Suprapubic skin (tissue), 4 donors: ENCODE measurements at regions not wholly inside any gene's neighbourhood (a gene's known extent, or its start where the extent isn't known, plus 50 kb on each side); places are given as distances from the start of the nearest gene placed in this dataset.

Experiments
- DNase-seq, 2 donors: peaks; one replicate each; pipeline ENCODE4 v3.0.0-alpha.2; 2019; ENCODE audit warnings: low spot score in 2 of 2
- H3K27ac ChIP-seq: fragments of 200-600 bp; sonication (generic); one replicate; pipeline ENCODE4 v1.5.1; 2019
- H3K27me3 ChIP-seq: fragments of 200-600 bp; sonication (generic); one replicate; pipeline ENCODE4 v1.5.1; 2019
- H3K36me3 ChIP-seq: fragments of 200-600 bp; sonication (generic); one replicate; pipeline ENCODE4 v1.5.1; 2019
- H3K4me1 ChIP-seq: fragments of 200-600 bp; sonication (generic); one replicate; pipeline ENCODE4 v1.5.1; 2019
- H3K4me3 ChIP-seq: fragments of 200-600 bp; sonication (generic); one replicate; pipeline ENCODE4 v1.5.1; 2019; ENCODE audit warnings: mild to moderate bottlenecking
- H3K9me3 ChIP-seq: fragments of 200-600 bp; sonication (generic); one replicate; pipeline ENCODE4 v1.5.1; 2019
- CTCF ChIP-seq, 2 donors: fragments of 200-600 bp in 1 of 2; fragments of 450-650 bp in 1 of 2; sonication (generic) in 1 of 2; IDR thresholded peaks; one replicate each; pipeline ENCODE4 v1.5.1; 2016 to 2019; ENCODE audit warnings: antibody characterized with exemption in 2 of 2, mild to moderate bottlenecking in 1 of 2, moderate library complexity in 1 of 2
- EP300 ChIP-seq: sonication (generic); formaldehyde crosslinking; IDR thresholded peaks from one replicate; pipeline ENCODE4 v1.6.1; 2017; ENCODE audit warnings: antibody characterized with exemption
- POLR2A ChIP-seq, 2 donors: fragments of 450-650 bp; IDR thresholded peaks; one replicate each; pipeline ENCODE4 v1.6.1; 2017; ENCODE audit warnings: antibody characterized with exemption in 2 of 2, mild to moderate bottlenecking in 2 of 2, moderate library complexity in 2 of 2
- POLR2AphosphoS5 ChIP-seq, 3 donors: sonication (generic); formaldehyde crosslinking; IDR thresholded peaks; one replicate each; pipeline ENCODE4 v1.6.1; 2017; ENCODE audit warnings: antibody characterized with exemption in 3 of 3
- WGBS: methylation state at CpG from one replicate; pipeline ENCODE4 v1.1.5; 2018; 5-methylcytosine and 5-hydroxymethylcytosine counted together

- Histone ChIP-seq H3K27me3 (no peaks in the 10 kb centered on the region), H3K4me3 (no peak overlapping the region), H3K4me1 (no peaks in the 10 kb centered on the region), H3K36me3 (no peaks in the 10 kb centered on the region), H3K27ac (no peak overlapping the region), H3K9me3 (no peaks in the 10 kb centered on the region)
- no peak for DNase-seq
- 79% methylated on average over 3 of the region's 3 CpGs for WGBS
- TF ChIP-seq EP300 = no peak
- no peak for TF ChIP-seq POLR2A (IDR thresholded peaks at IDR 0.05)
- TF ChIP-seq POLR2AphosphoS5 (IDR thresholded peaks at IDR 0.05) = no peak
- TF ChIP-seq CTCF (IDR thresholded peaks at IDR 0.05) = no peak
Observed at GRCh38 chr3:14262867-14263266, 84.2 kb downstream of the LSM3 start.

DNA sequence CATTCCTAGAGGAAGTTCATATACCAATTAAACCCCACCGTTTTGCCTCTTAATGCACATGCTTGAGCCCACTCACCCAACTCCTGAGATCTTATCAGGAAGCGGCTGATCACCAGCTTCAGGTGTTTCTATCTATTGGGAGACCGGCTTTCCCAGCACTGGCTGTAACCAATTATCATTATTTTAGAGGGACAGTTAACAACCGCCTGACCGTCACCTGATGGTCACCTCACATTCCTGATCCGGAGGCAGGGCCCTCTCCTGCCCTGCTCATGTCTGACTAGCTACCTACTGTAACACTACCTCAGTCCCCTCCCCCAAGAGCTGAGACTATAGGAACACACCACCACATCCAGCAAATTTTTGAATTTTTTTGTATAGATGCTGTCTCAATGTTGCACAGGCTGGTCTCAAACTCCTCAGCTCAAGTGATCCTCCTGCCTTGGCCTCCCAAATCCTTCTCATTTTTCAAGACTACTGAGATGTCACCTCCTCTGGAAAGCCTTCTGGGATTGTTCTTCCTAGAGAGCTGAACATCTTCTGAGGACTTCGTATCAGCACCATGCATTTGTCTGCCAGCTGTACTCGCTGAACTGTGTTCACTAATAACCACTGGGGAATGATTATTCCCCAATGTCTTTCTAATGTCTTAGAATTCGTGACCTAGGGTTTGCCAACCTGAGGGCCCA, 84.8 kb downstream of the LSM3 start:
- no peak overlapping the region for H3K27ac ChIP-seq
- no peaks in the 10 kb centered on the region for H3K27me3 ChIP-seq
- WGBS = 94% methylated on average over 9 of the region's 9 CpGs
- H3K36me3 ChIP-seq = no peaks in the 10 kb centered on the region
- H3K4me3 ChIP-seq = no peak overlapping the region
- no peak for TF ChIP-seq CTCF (IDR thresholded peaks at IDR 0.05)
- no peak for TF ChIP-seq EP300
- TF ChIP-seq POLR2AphosphoS5 (IDR thresholded peaks at IDR 0.05) = no peak
- H3K9me3 ChIP-seq = no peaks in the 10 kb centered on the region
- no peaks in the 10 kb centered on the region for H3K4me1 ChIP-seq
- DNase-seq = no peak

GRCh38 chr3:14265246-14265962, 86.8 kb downstream of the LSM3 start:
- H3K27me3 ChIP-seq = no peaks in the 10 kb centered on the region
- TF ChIP-seq POLR2AphosphoS5 (IDR thresholded peaks at IDR 0.05) = no peak
- TF ChIP-seq POLR2A (IDR thresholded peaks at IDR 0.05) = no peak
- TF ChIP-seq CTCF (IDR thresholded peaks at IDR 0.05) = no peak
- no peak for TF ChIP-seq EP300
- no peak overlapping the region for H3K4me3 ChIP-seq
- no peak for DNase-seq
- H3K4me1 ChIP-seq = no peaks in the 10 kb centered on the region
- no peak overlapping the region for H3K27ac ChIP-seq
- H3K36me3 ChIP-seq = no peaks in the 10 kb centered on the region
- H3K9me3 ChIP-seq = no peaks in the 10 kb centered on the region
- 56% methylated on average over 11 of the region's 11 CpGs for WGBS

DNA sequence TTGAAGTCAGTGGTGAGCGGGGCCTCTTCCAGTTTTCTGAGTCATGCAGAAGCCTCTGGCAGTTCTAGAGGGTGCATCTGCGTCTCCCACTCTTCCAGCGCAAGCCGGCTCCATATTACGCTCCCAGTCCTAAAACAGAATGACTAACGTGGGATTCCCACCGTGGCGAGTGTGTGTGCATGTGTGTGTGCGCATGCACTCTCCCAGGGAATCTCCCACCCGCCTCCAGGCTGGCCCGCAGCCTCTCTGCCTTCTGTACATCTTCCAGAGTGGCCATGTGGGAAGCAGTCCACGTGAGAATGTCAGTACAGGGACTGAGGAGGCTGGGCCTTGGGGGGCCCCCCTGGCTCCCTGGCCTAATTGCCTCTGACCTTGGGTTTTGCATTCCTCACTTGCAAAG, 87.7 kb downstream of the LSM3 start:
- TF ChIP-seq EP300 (no peak), POLR2A (IDR thresholded peaks at IDR 0.05) (no peak), POLR2AphosphoS5 (IDR thresholded peaks at IDR 0.05) (no peak), CTCF (IDR thresholded peaks at IDR 0.05) (no peak)
- Histone ChIP-seq H3K27me3 (no peaks in the 10 kb centered on the region), H3K27ac (no peak overlapping the region), H3K9me3 (no peaks in the 10 kb centered on the region), H3K4me3 (no peak overlapping the region), H3K36me3 (no peaks in the 10 kb centered on the region), H3K4me1 (no peaks in the 10 kb centered on the region)
- WGBS = 48% methylated on average over 12 of the region's 12 CpGs
- DNase-seq = no peak

DNA sequence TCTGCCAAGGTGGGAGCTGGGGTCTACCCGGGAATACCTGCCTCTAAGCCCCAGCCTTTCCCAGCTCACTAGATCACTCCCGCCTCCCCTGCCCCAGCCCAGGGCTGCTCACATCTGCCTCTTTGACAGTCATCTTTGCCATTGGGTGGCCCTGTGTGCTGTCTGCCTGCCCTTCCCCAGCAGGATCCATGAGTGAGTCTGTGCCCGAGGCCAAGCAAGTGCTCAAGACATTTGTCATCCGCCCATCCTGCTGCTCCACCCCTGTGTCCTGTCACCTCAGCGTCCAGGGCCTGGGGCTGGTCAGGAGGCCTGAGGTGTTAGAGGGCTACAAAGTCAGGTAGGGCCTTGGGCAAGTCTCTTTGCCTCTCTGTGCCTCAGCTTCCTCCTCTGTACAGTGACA, 89.4 kb downstream of the LSM3 start:
- Histone ChIP-seq H3K9me3 (no peaks in the 10 kb centered on the region), H3K27ac (no peak overlapping the region), H3K27me3 (no peaks in the 10 kb centered on the region), H3K4me3 (no peak overlapping the region), H3K4me1 (no peaks in the 10 kb centered on the region), H3K36me3 (no peaks in the 10 kb centered on the region)
- TF ChIP-seq POLR2A (IDR thresholded peaks at IDR 0.05) = no peak
- TF ChIP-seq POLR2AphosphoS5 (IDR thresholded peaks at IDR 0.05) = no peak
- no peak for TF ChIP-seq EP300
- no peak for TF ChIP-seq CTCF (IDR thresholded peaks at IDR 0.05)
- DNase-seq = no peak
- 20% methylated on average over 1 of the region's 5 CpGs for WGBS
